K562 (cell line): ENCODE measurements at regions not wholly inside any gene's neighbourhood (a gene's known extent, or its start where the extent isn't known, plus 50 kb on each side); places are given as distances from the start of the nearest gene placed in this dataset.

ENCODE experiments used
- ATAC-seq: fragments of 200-7000 bp; cut with Tn5 transposase; 3 replicates; pipeline ENCODE4 v1.9.1; 2020; ENCODE audit warnings: moderate library complexity
- BruUV-seq: library from RNA; stranded (reverse); fragments of 400-500 nt; replicated peaks from 2 replicates; lab custom pipeline; 2021; lab: Mats Ljungman, UMichigan
- CTCF ChIA-PET: fragments of 300-600 bp; formaldehyde crosslinking; extraction: SDS; loops from one replicate; lab custom pipeline; 2021; ENCODE audit warnings: low intra/inter-chr PET ratio; lab: Yijun Ruan, JAX
- POLR2A ChIA-PET: fragments of 300-600, 350-650 bp; sonication (Branson Sonifier 250); formaldehyde crosslinking; extraction: SDS; loops from one replicate; lab custom pipeline; 2021; ENCODE audit warnings: antibody characterized with exemption, inconsistent platforms; lab: Yijun Ruan, JAX
- DNase-seq, 4 experiments: peaks; one replicate each; pipeline versions ENCODE4 v3.0.0 to v3.0.0-alpha.2; 2011 to 2018; ENCODE audit warnings: low spot score in 3 of 4, mixed read lengths in 3 of 4; ENCODE audit errors: extremely low read depth in 1 of 4
- FAIRE-seq: peaks from 2 replicates; lab custom pipeline; 2011; peaks lifted over from hg19 to GRCh38; lab: Jason Lieb, UNC
- H2AFZ ChIP-seq: 2 replicates; pipeline ENCODE4 v1.6.0; 2011; ENCODE audit warnings: low read depth, low read length, control low read depth, inconsistent platforms
- H3K27ac ChIP-seq: fragments of 200-600 bp; 3 replicates; pipeline ENCODE4 v1.8.0; 2011; ENCODE audit warnings: low read depth, mild to moderate bottlenecking, control low read depth, inconsistent platforms, low read length, moderate library complexity, mixed read lengths; ENCODE audit errors: extremely low read depth
- H3K27me3 ChIP-seq, 2 experiments: fragments of 300-600 bp in 1 of 2; 2 replicates in 1 of 2; 3 replicates in 1 of 2; pipeline versions ENCODE4 v1.6.0 to v1.8.0; 2011; ENCODE audit warnings: inconsistent platforms in 2 of 2, low read length in 2 of 2, mild to moderate bottlenecking in 1 of 2, mixed read lengths in 1 of 2, moderate library complexity in 1 of 2; ENCODE audit not compliant: control insufficient read depth in 2 of 2, insufficient read depth in 2 of 2
- H3K36me3 ChIP-seq: fragments of 300-600 bp; 3 replicates; pipeline ENCODE4 v1.8.0; 2011; ENCODE audit warnings: mild to moderate bottlenecking, low read length, inconsistent platforms; ENCODE audit not compliant: control insufficient read depth, insufficient read depth
- H3K4me1 ChIP-seq, 2 experiments: fragments of 200-600 bp in 1 of 2; replicated peaks in 1 of 2; 2 replicates in 1 of 2; 3 replicates in 1 of 2; pipeline versions ENCODE4 v1.5.1 to v1.8.0; 2011; ENCODE audit warnings: inconsistent platforms in 2 of 2, low read length in 2 of 2, mild to moderate bottlenecking in 1 of 2, mixed read lengths in 1 of 2, moderate library complexity in 1 of 2; ENCODE audit not compliant: control insufficient read depth in 2 of 2, insufficient read depth in 2 of 2
- H3K4me2 ChIP-seq: 2 replicates; pipeline ENCODE4 v1.6.1; 2011; ENCODE audit warnings: low read length, control low read depth, inconsistent platforms, mixed read lengths; ENCODE audit not compliant: insufficient read depth
- H3K4me3 ChIP-seq: fragments of 200-600 bp; sonication (generic), shearing (Covaris generic); 2 replicates; pipeline ENCODE4 v1.5.1; 2016; ENCODE audit warnings: control low read depth, inconsistent platforms
- H3K79me2 ChIP-seq: fragments of 200-600 bp; 3 replicates; pipeline ENCODE4 v1.8.0; 2011; ENCODE audit warnings: low read length, inconsistent platforms; ENCODE audit not compliant: control insufficient read depth, insufficient read depth
- H3K9ac ChIP-seq, 2 experiments: 2 replicates each; pipeline versions ENCODE4 v1.6.0 to v1.6.1; 2011; ENCODE audit warnings: low read depth in 2 of 2, low read length in 2 of 2, control low read depth in 1 of 2, inconsistent platforms in 1 of 2, mild to moderate bottlenecking in 1 of 2, mixed read lengths in 1 of 2; ENCODE audit not compliant: insufficient read depth in 1 of 2
- H3K9me1 ChIP-seq: one replicate; pipeline ENCODE4 v1.6.0; 2011; ENCODE audit warnings: inconsistent platforms, mild to moderate bottlenecking, low read length, moderate library complexity; ENCODE audit not compliant: control insufficient read depth, insufficient read depth
- H3K9me3 ChIP-seq: replicated peaks from 2 replicates; pipeline ENCODE4 v1.5.1; 2011; ENCODE audit warnings: low read depth, low read length, inconsistent platforms; ENCODE audit not compliant: control insufficient read depth, insufficient read depth
- H4K20me1 ChIP-seq: replicated peaks from 2 replicates; pipeline ENCODE4 v1.6.1; 2011; ENCODE audit warnings: low read length, inconsistent platforms, mixed read lengths; ENCODE audit not compliant: control insufficient read depth, insufficient read depth
- BCLAF1 ChIP-seq, 2 experiments: fragments of 450-650 bp in 1 of 2; IDR thresholded peaks; 2 replicates each; pipeline ENCODE4 v1.6.1; 2011 to 2017; ENCODE audit warnings: low read depth in 2 of 2, antibody characterized with exemption in 1 of 2, borderline replicate concordance in 1 of 2, low read length in 1 of 2, mild to moderate bottlenecking in 1 of 2, mixed read lengths in 1 of 2; ENCODE audit not compliant: control insufficient read depth in 1 of 2
- SFPQ ChIP-seq: fragments of 200-400 bp; formaldehyde crosslinking; IDR thresholded peaks from 2 replicates; pipeline ENCODE4 v1.6.1; 2017; ENCODE audit warnings: mild to moderate bottlenecking, low read depth, low read length, moderate library complexity
- SIRT6 ChIP-seq: IDR thresholded peaks from one replicate; pipeline ENCODE4 v1.6.1; 2012; ENCODE audit warnings: low read depth, mild to moderate bottlenecking, control low read depth, inconsistent platforms, low read length, moderate library complexity
- SP1 ChIP-seq: sonication (generic); formaldehyde crosslinking; IDR thresholded peaks from 2 replicates; pipeline ENCODE4 v1.8.1; 2022; ENCODE audit warnings: mild to moderate bottlenecking, missing genetic modification reagents
- TCF15 ChIP-seq: fragments of 250-450 bp; sonication (Bioruptor Pico); IDR thresholded peaks from 2 replicates; pipeline ENCODE4 v1.8.0; 2022; ENCODE audit warnings: moderate library complexity, mild to moderate bottlenecking, inconsistent platforms
- YBX1 ChIP-seq: fragments of 450-650 bp; IDR thresholded peaks from 2 replicates; pipeline ENCODE4 v1.7.1; 2016; ENCODE audit warnings: mild to moderate bottlenecking
- WGBS: fragments of 100-300 bp; shearing (Covaris generic); methylation state at CpG from one replicate; pipeline ENCODE4 v1.1.6; 2016; ENCODE audit warnings: low coverage, mixed read lengths; ENCODE audit not compliant: insufficient coverage; ENCODE audit errors: missing lambda C conversion rate; 5-methylcytosine and 5-hydroxymethylcytosine counted together
- in situ Hi-C: fragments of 300-500 bp; cut with MboI; formaldehyde crosslinking; loops from 4 replicates; pipeline ENCODE4 v1.15.0; 2018; ENCODE audit warnings: inconsistent platforms, mixed read lengths
- intact Hi-C: fragments of 100-400 bp; cut with micrococcal nuclease; formaldehyde crosslinking; loops from 2 replicates; pipeline ENCODE4 v1.14.2; 2022

GRCh38 chr22:48440176-48440575 is 1387.5 kb downstream of the BRD1 start:
- Histone ChIP-seq H3K79me2 (no peaks in the 10 kb centered on the region), H4K20me1 (no peaks in the 10 kb centered on the region), H3K9me3 (no peaks in the 10 kb centered on the region), H3K27ac (no peak overlapping the region), H2AFZ (no peak overlapping the region), H3K27me3 (peaks cover 0 to 21% of the 10 kb centered on the region in 2 experiments; a peak in 1 of 5 replicates), H3K4me3 (no peak overlapping the region), H3K36me3 (no peaks in the 10 kb centered on the region), H3K9ac (no peak overlapping the region), H3K4me2 (no peak overlapping the region), H3K4me1 (no peaks in the 10 kb centered on the region), H3K9me1 (no peaks in the 10 kb centered on the region)
- FAIRE-seq = no peak
- POLR2A ChIA-PET = no interaction called here
- intact Hi-C loops (no loop called here), in situ Hi-C loops (no loop called here)
- CTCF ChIA-PET = no interaction called here
- BruUV-seq = no TSS peak
- under 1% methylated on average over 21 of the region's 22 CpGs for WGBS
- no peak for DNase-seq
- ATAC-seq = no peak
- TF ChIP-seq SFPQ (no peak), SIRT6 (no peak), YBX1 (no peak), TCF15 (CRISPR knock-in tag) (no peak), BCLAF1 (IDR thresholded peaks at IDR 0.05; ENCODE audit: borderline replicate concordance in 1 of 2, control insufficient read depth in 1 of 2, low read depth in 2 of 2, low read length in 1 of 2) (no peak), SP1 (CRISPR knock-in tag) (no peak)
